Activated CD4-positive, CD25-positive, alpha-beta regulatory T cell treated with anti-CD3 and anti-CD28 coated beads, Interleukin-2, amount 50 U/mL, for 72 hours (primary cell): ENCODE measurements at regions not wholly inside any gene's neighbourhood (a gene's known extent, or its start where the extent isn't known, plus 50 kb on each side); places are given as distances from the start of the nearest gene placed in this dataset.

Source experiments
- DNase-seq: peaks from one replicate; pipeline ENCODE4 v3.0.0; 2021

DNA sequence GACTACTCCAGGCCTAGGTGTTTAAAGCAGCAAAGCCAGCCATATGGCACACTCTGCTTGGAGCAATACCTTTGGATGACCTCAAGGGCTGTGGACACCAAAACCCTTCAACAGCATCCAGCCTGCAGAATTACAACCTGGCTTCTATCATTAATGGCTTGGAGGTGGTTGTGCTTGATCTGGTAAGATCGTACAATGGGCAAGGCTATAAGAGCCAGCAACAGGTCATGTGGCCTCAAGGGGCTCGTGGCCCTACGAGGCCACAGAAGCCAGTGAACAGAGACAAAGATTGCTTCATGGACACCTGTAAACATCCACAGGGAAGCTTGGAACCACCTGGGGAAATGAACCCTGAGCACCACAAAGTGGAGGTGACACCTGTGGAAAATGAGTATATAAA is 657.3 kb downstream of the BCL11B start:
- no peak for DNase-seq

DNA sequence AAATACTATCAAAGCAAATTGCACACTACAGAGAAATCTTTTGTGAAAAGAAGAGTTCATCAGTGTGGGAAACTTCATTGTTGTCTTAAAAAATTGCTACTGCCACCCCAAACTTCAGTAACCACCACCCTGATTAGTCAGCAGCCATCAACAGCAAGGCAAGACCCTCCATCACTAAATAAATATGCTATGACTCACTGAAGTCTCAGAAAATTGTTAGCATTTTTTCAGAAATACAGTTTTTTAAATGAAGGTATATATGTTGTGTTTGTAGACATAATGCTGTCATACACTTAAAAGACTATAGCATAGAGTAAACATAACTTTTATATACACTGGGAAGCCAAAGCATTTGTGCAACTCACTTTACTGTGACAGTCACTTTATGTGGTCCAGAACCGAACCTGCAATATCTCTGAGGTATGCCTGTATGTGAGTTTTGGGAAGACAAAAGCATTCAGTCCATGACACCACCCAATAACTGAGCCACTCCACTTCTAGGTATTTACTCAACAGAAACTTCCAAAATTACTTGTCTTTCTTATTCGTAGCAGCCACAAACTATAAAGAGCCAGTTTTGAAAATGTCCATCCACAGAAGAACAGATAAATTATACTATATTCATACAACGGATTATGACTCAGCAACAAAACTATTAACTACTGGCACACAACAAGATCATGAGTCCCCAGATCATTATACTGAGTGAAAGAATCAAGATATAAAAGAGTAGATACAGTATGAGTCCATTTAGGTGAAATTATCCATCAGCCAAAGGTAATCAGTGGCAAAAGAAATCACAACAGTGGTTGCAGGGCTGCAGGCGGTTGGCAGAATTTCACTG is 649.6 kb downstream of the BCL11B start:
- DNase-seq, result no peak

DNA sequence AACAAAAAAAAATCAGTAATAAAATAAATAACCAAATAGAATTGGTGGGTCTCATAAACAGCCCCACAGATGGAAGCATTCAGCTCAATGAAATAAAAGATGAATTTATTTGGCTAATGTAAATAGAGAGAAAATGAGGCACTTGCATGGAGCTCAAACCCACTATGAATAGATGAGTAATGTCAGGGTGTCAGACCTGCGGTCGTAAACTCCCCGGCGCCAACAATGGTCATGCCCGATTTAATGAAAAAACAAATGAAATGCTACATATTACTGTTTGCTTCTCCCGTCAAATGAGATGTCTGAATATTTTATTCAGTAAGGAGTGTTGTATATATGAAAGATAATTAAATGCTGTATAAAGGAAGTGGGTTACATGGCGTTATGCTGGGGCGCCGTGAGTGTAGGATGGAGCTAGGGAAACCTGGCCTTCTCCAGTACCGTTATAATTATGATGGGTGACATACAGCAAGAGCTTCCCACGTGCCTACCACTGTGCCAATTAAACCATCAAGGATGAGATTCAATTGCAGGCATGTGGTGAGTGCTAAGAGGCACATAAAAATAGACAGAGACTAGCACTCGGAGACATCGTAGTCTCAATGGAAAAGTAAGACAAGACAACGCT is 648.1 kb downstream of the BCL11B start:
- no peak for DNase-seq

DNA sequence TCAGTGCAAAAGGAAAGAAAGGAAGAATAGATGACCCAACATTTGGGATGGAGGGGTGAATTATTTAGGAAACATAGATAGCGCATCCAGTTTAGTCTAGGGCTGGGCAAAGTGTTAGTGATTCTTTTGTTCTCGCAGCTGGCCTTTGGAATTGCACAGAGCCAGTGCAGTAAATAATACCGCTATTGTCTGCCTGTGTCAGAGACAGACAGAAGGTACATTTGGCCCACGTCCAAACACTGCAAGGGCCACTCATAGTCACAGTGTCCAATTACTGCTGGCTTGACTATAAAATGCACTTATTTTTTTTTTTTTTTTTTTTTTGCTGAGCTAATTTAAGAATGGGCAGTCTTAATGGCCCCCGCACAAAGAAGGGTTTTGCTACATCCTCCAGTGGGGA is 638.6 kb downstream of the BCL11B start:
- DNase-seq, result no peak

DNA sequence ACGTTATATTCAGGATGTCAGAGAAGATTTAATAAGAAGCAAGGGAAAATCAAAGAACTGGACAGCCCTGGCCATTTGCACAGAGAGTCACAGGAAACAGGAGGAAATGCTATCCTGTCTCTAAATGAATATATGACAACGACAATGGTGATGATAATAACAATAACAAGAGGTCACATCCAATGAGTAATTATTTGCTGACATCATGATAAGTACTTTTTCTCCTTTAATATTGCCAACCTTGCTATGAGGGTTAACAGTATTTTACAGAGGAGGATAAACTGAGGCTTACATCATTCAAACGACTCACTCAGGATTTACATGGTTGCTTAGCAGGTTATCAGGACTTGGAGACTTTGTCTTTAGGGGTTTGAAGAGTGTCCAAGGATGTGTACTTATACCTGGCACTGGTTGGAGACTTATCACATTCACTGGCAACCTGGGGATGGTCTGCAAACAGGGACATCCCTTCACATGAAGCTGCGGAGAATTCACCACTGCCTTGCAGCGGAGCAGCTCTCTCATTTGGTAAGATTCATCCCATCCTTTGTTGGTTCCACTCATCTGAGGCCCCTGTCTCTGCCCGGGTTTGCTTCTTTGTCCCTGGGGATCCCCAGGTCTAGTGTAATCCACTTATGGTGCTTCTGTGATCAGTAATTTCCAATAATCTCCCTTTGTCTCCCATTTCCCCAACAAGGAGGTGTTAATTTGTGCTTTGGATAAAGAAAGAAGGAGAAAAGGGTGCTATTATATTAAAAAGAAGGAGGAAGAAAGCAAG is 637.8 kb downstream of the BCL11B start:
- DNase-seq, result no peak

DNA sequence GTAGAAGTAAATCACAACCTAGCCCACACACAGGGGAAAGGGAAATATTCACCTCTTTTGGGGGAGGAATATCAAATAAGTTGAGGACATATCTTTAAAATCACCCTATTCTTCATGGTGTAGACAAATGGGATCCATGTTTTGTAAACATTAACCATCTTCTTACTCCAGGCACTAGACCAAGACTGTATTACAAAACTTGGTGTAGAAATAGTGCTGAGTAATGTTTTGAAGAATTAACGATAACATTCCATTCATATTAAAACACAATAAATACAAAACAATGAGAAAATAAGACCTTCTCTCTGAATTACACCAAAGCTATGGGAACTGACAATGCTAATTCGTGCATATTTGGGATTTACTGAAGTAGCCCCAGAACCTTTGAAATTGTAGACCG is 633.6 kb downstream of the BCL11B start:
- no peak for DNase-seq

DNA sequence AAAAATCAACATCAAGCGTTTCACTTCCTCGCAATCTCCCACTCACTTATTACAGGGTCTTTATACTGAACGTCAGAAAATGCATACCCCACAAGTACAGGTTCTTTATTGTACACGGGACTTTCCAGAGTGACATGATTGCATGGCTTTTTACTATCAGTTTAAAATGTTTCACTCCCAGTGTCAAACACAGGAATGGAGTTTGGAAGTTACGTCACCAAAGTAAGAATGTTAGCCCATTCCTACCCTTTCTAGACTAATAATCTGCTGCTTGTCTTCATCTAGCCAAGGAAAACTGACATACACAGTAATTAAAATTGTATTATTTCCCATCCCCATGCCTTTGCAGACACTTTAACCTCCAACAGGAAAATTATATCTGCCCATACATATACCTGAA is 624.2 kb downstream of the BCL11B start:
- no peak for DNase-seq

DNA sequence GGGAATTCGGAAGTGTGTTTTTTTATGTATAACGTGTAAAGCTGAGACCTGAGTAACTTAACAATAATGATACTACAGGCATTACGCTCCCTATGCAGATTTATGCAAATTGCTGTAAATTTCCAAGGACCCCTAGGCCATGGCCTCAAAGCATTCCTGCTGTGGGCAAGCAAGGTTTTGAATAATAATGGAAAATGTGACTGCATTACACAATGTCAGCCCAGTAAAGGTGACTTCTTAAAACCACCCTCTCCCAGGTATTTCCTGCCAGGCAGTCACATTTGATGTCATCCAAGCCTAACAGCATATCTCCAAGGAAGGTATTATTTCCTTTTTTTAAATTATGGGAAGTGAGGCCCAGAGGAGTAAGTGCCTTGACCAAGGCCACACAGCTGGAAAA is 621.0 kb downstream of the BCL11B start:
- no peak for DNase-seq

DNA sequence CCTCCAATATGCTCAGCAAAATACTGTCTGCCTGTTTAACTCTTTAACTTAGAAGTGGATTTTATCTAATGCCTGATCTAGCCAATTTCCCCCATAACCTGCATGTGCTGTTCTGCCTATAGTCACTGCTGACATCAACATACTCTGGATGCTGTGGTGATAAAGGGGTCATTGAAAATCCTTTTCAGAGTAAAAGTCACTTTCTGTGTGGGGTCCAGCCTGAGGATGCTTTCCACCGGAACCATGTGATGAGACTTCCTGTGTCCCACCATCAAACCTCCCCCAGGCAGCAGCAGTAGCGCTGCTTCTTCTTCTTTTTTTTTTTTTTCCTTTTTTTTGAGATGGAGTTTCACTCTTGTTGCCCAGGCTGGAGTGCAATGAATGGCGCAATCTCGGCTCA is 607.0 kb downstream of the BCL11B start:
- no peak for DNase-seq

DNA sequence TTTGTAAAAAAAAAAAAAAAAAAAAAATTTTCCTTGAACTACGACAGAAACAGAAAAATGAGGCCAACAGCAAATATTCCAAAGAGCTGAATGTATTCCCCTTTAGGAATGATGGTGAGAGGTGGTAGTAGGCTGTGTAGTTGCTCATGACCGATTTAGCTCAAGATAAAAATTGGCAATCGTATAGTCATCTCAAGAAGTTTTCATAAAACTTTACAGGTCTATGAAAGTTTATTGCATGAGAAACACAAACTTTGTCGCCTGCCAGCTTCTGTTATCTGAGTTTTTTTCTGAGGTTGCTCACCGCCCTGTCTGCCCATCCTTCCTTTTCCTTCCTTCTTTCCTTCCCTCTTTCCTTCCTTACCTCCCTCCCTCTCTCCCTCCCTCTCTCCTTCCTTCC is 605.5 kb downstream of the BCL11B start:
- no peak for DNase-seq

DNA sequence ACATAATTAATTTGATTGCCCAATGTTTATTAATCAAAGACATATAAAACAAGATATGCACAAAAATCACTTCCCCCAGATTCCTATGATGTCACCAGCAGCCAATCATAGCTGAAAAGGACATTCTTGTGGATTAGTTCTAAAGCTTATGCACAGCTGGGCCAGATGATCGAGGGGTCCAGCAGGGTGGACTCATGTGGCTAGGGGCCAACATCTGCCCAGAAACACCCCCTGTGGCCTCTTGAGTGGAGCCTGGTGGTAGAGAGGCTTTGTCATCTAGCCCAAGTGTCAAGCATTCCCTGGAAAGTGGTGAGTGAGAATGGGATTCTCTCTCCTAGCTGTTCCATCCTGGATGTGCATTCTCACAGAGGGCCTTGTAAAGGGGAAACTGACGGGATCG is 590.0 kb downstream of the BCL11B start:
- no peak for DNase-seq

DNA sequence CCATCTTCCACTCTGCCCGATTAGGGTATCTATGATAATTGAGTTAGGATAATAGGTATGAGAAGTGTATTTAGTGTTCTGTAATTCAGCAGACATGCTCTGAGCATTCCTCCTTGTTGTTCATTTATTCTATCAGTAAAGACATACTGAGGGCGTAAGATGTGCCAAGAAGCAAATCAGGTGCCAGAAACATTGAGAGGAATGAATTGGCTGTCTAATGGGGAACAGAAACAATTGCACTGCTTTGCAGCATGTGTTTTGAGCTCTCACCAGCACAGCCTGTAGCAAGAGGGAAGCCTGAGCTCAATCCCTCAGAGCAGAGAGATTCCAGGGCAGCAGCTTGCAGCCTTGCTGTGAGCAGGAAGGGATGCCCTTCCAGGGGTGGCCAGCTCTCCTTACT is 589.3 kb downstream of the BCL11B start:
- DNase-seq, result no peak

DNA sequence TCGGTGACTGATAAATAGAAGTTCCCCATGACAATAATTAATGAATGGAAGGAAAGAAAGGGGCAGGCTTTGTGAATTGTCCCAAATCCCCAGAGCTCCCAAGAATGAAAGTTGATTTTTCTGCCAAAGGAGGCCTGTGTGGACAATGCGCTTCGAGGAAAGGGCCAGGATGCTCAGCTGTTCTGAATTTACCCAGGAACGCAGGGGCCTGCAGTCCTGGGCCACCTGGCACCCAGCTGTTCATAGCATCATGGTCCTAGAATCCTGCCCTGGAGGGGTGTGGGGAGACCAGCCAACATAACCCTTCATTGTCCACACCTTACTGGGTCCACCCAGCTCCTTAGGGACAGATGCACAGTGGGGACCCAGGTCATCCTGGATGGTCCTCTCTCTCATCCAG is 587.5 kb downstream of the BCL11B start:
- DNase-seq, result no peak

DNA sequence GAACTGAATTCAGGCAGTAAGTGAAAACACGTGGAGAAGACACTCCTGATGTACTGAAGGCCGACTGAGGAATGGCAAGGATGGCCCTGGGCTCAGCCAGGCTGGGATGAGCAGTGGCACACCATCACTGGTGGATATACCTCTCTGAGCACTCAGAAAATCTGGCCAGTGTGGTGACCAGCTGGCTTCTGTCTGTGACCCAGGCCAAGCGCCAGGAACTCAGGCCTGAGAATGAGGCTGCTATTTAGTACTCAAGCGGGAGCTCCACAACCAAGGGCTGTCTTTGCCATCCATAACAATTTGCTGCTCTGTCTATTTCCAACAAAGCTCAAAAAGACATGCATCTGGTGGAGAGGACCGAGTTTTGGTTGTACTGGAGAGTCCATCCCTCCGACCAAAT is 586.3 kb downstream of the BCL11B start:
- DNase-seq, result no peak

DNA sequence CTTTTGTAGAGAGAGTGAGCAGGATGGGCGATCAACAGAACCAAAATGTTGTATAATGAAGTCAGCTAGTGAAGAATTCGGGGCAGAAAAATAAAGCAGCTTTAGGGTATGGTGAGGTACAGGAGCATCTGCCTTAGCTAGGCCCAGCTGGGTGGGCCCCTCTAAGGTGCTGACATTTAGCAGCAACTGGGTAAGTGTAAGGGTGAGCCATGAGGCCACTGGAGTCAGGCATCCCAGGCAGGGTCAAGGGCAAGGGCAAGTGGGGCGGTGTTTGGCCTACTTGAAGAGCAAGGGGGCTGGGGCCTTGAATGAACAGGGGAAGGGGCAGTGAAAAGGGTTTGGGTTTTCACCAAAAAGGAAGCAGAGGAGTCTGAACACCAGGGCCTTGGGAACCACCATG is 583.6 kb downstream of the BCL11B start:
- no peak for DNase-seq

DNA sequence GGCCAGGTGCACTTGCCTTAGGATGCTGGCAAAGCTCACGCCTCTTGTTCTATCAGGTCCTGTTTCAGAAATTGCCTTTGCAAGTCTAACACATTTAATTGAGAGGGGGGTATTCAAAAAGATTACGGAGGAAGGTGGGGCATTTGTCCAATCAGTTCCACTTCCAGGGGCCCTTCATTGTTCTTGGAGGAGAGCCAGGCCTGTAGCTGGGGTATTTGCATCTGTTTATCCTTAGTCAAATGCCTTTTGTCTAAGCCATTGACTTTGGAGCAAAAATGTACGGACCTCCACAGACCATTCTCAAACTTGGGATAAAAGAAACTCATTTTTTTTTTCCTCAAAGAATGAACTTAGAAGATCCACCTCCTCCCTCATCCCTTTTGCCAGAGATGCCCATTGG is 582.0 kb downstream of the BCL11B start:
- no peak for DNase-seq

DNA sequence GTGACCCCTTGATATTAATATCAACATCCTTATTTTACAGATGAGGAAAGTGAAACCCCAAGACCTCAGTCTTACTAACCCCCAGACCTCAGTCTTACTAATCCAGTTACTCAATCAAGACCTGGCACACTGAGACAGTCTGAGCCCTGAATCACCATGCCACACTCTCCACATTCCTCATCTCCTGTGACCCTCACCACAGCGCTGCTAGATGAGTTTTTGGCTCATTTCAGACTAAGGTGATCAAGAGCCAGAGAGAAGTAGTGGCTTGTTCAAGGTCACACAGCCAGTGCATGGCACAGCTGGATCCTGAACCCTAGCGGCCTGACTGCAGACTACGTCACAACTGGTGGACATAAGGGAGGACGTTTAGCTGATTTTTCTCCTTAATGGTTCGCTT is 579.2 kb downstream of the BCL11B start:
- DNase-seq, result no peak

DNA sequence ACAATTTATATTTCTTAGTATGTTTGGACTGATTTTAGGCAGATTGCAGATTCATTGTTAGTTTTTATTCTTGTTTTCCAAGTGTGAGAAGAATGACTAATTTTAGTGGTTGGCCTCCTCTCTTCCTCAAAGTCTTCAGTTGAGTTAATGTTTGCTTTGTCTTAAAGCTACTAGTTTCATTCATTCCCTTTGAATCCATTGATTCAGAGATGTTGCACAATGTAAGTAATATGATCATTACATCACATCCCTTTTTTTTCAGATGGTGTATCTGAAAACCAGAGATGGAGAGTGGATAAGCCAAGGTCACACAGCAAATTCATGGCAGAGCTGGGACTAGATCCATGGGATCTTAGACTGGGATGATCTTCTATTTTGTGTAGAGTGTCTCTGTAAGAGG is 577.5 kb downstream of the BCL11B start:
- DNase-seq, result no peak

DNA sequence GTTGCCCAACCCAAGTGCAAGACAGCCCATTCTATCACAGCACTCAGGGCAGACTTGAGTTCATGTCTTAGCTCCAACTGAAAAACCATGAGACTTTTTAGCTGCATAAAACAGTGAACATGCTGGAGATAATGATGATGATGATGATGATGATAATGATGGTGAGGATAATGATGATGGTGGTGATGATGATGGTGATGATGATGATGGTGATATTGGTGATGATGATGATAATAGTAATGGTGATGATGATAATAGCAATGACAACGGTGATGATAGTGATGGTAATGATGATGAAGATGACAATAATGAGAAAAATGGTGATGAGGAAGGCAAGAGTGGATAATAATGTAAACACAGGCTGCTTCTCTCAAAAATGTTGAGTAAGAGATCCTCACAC is 576.2 kb downstream of the BCL11B start:
- DNase-seq, result no peak

DNA sequence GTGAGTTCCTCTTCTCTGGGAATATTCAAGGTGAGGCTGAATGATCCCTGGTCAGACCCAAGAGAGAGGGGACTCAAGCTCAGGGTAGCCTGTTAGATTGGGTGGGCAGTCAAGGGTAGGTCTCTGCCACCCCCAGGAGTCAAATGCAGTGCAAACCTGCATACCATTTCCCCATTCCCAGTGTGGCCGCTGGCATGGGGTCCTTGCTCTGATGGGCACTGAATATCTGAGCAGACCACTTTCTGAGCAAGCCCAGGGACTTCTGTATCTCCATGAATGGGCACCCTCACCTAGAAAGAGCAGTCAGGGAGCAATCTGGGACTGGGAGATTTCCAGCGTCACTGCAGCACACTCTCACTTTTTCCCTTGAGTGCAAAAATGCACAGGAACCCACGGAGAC is 573.7 kb downstream of the BCL11B start:
- no peak for DNase-seq

DNA sequence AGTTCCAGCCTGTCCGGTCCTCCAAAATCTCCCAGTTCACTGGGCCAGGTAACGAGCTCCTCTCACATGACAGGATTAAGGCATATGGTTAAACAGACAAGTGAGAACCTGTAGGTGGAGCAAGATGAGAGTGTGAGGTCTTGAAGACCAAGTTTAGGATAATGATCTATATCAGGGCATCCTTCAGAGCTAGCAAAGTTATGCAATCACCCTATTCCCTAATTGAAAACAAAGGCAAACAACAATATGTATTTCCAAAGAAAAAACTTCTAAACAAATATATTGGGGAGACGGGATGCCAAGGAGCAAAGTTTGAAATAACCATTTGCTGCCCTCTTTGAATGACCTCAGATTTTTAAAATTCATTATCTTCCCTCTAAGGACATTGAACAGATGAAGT is 571.2 kb downstream of the BCL11B start:
- DNase-seq, result no peak

DNA sequence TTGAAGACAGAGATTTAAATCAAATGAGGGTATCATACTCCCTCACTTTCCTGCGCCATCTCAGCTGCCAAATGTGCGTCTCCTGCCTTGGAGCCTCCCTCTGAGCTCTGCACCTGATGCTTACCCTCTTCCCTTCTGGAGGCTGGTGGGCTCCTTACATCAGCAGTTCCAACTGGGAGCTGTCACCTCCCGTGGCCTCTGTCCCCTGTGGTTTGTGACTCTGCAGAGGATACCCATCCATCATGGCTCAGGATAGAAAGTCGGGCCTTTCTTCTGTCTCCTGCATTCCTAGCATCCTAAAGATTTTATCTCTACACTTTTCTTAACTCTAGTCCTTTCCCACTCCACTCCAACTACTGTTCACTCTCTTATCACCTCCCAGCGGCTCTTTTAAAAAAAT is 570.6 kb downstream of the BCL11B start:
- no peak for DNase-seq

DNA sequence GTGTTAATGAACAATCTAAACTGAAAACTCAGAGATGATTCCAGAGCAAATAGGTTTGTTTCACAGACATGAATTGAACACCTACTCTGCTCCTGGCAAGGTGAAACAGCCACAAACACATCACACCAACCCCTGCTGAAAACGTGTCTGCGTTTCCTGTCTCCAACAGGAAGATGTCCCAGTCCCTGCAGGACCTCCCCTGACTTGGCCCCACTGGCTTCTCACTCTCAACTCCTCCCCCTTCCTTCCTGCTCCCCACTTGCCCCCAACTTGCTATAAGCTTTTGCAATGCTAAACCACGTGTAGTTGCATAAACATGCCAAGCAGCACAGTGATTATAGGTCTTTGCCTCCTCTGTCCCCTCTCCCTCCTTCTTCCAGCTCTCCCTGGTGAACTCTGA is 567.6 kb downstream of the BCL11B start:
- no peak for DNase-seq

DNA sequence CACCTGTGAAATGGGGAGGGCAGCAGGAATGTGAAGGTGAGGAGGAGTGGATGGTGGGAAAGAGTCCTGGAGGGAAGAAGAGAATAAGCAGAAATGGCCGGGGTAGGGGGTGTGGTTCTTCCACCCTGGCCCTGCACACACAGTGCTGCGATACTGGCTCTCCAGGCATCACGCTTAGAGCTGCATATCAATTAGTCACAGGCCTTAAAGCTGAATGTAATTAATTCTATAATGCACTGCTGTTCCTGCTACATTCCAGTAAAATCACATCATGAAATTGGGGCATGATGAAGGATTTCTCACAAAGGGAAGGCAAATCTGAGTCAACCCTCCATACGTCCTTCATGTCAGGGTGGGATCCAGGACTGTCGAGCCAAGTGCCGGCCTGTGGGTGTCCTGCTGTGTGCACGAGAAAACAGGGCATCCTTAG is 566.1 kb downstream of the BCL11B start:
- no peak for DNase-seq
